GM23338 (cell line): ENCODE measurements at regions not wholly inside any gene's neighbourhood (a gene's known extent, or its start where the extent isn't known, plus 50 kb on each side); places are given as distances from the start of the nearest gene placed in this dataset.
"Not testable (repeated sequence)": the region's sequence is repeated elsewhere in the genome, so short reads cannot be mapped to it uniquely, and the experiment has no call there.

ENCODE experiments used
- ATAC-seq: fragments of 200-7000 bp; cut with Tn5 transposase; 3 replicates; pipeline ENCODE4 v1.9.1; 2020
- DNase-seq: peaks from one replicate; pipeline ENCODE4 v3.0.0-alpha.2; 2015; ENCODE audit warnings: low spot score
- H2AFZ ChIP-seq: fragments of 200-600 bp; sonication (generic); 2 replicates; pipeline ENCODE4 v1.8.0; 2016; ENCODE audit warnings: antibody characterized with exemption, mild to moderate bottlenecking, moderate library complexity
- H3F3A ChIP-seq: fragments of 200-600 bp; sonication (generic); replicated peaks from 2 replicates; pipeline ENCODE4 v1.8.0; 2017; ENCODE audit warnings: antibody characterized with exemption, mixed run types, low read depth
- H3K27ac ChIP-seq: fragments of 200-600 bp; sonication (generic); 2 replicates; pipeline ENCODE4 v1.6.1; 2016; ENCODE audit warnings: low read depth
- H3K27me3 ChIP-seq: fragments of 200-600 bp; sonication (generic); 2 replicates; pipeline ENCODE4 v1.8.0; 2016; ENCODE audit warnings: mild to moderate bottlenecking, mixed run types, moderate library complexity; ENCODE audit not compliant: insufficient read depth
- H3K36me3 ChIP-seq: fragments of 200-600 bp; sonication (generic); 2 replicates; pipeline ENCODE4 v1.8.0; 2016; ENCODE audit warnings: mild to moderate bottlenecking; ENCODE audit not compliant: insufficient read depth
- H3K4me1 ChIP-seq: fragments of 200-600 bp; sonication (generic); 2 replicates; pipeline ENCODE4 v1.8.0; 2016; ENCODE audit warnings: mild to moderate bottlenecking, moderate library complexity; ENCODE audit not compliant: insufficient read depth
- H3K4me2 ChIP-seq: fragments of 200-600 bp; sonication (generic); 2 replicates; pipeline ENCODE4 v1.7.1; 2017; ENCODE audit warnings: mixed run types
- H3K4me3 ChIP-seq: fragments of 200-600 bp; sonication (generic); 2 replicates; pipeline ENCODE4 v1.6.1; 2016; ENCODE audit warnings: mixed run types
- H3K79me2 ChIP-seq: fragments of 200-600 bp; sonication (generic); replicated peaks from 2 replicates; pipeline ENCODE4 v1.8.0; 2017; ENCODE audit warnings: mild to moderate bottlenecking; ENCODE audit not compliant: insufficient read depth
- H3K9me2 ChIP-seq: fragments of 200-600 bp; sonication (generic); 2 replicates; pipeline ENCODE4 v1.8.0; 2017; ENCODE audit not compliant: insufficient read depth
- H4K20me1 ChIP-seq: fragments of 200-600 bp; sonication (generic); replicated peaks from 2 replicates; pipeline ENCODE4 v1.8.0; 2017; ENCODE audit warnings: mild to moderate bottlenecking; ENCODE audit not compliant: insufficient read depth
- H3K27ac Mint-ChIP-seq: 2 replicates; pipeline ENCODE4 v1.8.0; 2020; ENCODE audit warnings: inconsistent platforms, mild to moderate bottlenecking, moderate library complexity, mixed read lengths
- H3K27me3 Mint-ChIP-seq: 3 replicates; pipeline ENCODE4 v1.8.0; 2022; ENCODE audit warnings: low read depth, mild to moderate bottlenecking, moderate library complexity, mixed read lengths, inconsistent platforms; ENCODE audit not compliant: insufficient read depth, poor library complexity
- H3K36me3 Mint-ChIP-seq: 3 replicates; pipeline ENCODE4 v1.8.0; 2021; ENCODE audit warnings: low read depth, mild to moderate bottlenecking, inconsistent platforms, moderate library complexity, mixed read lengths
- H3K4me1 Mint-ChIP-seq: 3 replicates; pipeline ENCODE4 v1.8.0; 2020; ENCODE audit warnings: mild to moderate bottlenecking, inconsistent platforms, mixed read lengths
- H3K4me3 Mint-ChIP-seq: 3 replicates; pipeline ENCODE4 v1.8.0; 2021; ENCODE audit warnings: moderate library complexity, mild to moderate bottlenecking, inconsistent platforms, mixed read lengths
- H3K9me3 Mint-ChIP-seq: 3 replicates; pipeline ENCODE4 v1.8.0; 2020; ENCODE audit warnings: moderate library complexity, mild to moderate bottlenecking, inconsistent platforms, mixed read lengths

DNA sequence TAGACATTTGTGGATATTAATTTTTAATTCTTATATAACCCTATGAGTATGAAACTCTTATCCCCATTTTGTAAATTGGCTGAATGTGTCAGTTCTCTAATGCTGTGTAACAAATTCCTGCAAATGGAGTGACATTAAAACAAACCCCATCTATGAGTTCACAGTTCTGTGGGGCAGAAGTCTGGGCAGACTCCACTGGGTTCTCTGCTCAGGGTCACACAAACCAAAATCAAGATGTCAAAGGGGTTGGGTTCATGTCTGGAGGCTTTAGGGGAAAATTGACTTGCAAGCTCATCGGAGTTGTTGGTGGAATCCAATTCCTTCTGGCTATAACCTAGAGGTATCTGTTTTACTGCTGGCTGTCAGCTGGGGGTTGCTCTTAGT is 301.6 kb upstream of the PLGLB2 start:
- H3K36me3 ChIP-seq, H3K9me3 Mint-ChIP-seq, H3K9me2 ChIP-seq, H3K27me3 Mint-ChIP-seq, DNase-seq, H3K27ac ChIP-seq, H3K4me1 Mint-ChIP-seq, H3F3A ChIP-seq, H4K20me1 ChIP-seq, H3K27ac Mint-ChIP-seq, H3K79me2 ChIP-seq, ATAC-seq, H3K27me3 ChIP-seq, H2AFZ ChIP-seq, H3K36me3 Mint-ChIP-seq, H3K4me1 ChIP-seq, H3K4me2 ChIP-seq, H3K4me3 ChIP-seq, H3K4me3 Mint-ChIP-seq: not testable (repeated sequence)

DNA sequence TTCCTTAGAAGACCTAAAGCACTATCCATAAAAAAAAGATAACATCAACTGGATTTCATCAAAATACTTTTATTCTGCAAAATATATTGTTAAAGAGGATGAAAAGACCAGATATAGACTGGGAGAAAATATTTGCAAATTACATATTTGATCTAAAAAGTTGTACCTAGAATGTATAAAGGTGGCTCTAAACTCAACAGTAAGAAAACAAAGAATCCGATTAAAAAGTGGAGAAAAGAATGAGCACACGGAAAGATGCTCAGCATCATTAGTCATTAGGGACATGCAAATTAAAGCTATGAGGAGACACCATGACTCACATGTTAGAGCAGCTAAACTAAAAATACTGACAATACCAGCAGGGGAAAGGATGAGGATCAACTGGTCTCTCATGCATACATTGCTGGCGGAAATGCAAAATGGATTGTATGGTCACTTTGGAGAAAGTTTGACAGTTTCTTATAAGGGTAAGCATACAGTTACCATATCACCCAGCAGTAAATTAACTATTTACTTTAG is 298.4 kb upstream of the PLGLB2 start:
- H3K4me2 ChIP-seq, DNase-seq, H3K36me3 Mint-ChIP-seq, H3K79me2 ChIP-seq, ATAC-seq, H3K4me3 Mint-ChIP-seq, H3K4me1 Mint-ChIP-seq, H3K4me3 ChIP-seq, H3K9me2 ChIP-seq, H3K27ac Mint-ChIP-seq, H4K20me1 ChIP-seq, H2AFZ ChIP-seq, H3K27me3 Mint-ChIP-seq, H3K27ac ChIP-seq, H3K9me3 Mint-ChIP-seq, H3K27me3 ChIP-seq, H3K4me1 ChIP-seq, H3F3A ChIP-seq, H3K36me3 ChIP-seq: not testable (repeated sequence)

DNA sequence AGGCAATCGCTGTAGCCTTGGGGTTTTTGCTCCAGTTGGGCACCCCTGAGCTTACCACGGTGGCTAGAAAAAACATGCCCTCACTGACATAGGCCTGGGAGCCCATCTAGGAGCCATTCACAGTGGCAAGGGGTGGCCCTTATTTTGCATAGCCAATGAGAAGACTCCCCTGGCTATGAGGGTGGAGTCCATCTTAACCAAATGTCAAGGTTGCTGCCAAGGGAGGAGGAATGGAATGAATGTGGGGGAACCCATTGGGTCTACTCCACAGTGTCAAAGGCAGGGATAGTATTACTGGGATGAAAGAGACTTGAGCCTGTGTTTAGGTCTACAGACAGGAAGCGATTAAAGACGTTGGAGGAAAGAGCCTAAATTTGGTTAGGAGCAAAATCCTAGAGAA is 295.7 kb upstream of the PLGLB2 start:
- DNase-seq, H3K4me3 ChIP-seq, H3K27ac Mint-ChIP-seq, H3K4me3 Mint-ChIP-seq, H3K4me2 ChIP-seq, H3K27me3 ChIP-seq, H3K9me2 ChIP-seq, H3K79me2 ChIP-seq, ATAC-seq, H3K36me3 ChIP-seq, H3K4me1 ChIP-seq, H3K27ac ChIP-seq, H3K27me3 Mint-ChIP-seq, H3K9me3 Mint-ChIP-seq, H3K36me3 Mint-ChIP-seq, H4K20me1 ChIP-seq, H3F3A ChIP-seq, H3K4me1 Mint-ChIP-seq, H2AFZ ChIP-seq: not testable (repeated sequence)

DNA sequence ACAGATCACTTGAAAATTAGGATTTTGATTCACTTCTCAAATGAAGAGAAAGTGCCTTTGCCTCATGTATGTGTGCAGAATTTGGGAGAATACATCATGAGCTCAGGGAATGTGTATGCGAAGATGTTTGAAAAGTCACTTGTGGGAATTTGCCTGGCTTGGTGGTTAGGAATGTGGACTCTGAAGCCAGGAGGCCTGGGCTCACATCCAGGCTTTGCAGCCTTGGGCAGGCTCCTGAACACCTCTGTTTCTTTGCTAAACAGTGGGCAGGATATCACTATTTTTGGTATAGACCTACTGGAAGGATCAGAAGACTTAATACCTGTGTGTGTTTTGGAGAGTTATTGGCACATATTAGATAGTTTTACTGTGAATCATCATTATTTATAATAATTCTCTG is 295.0 kb upstream of the PLGLB2 start:
- H3K27me3 ChIP-seq, H3K27ac ChIP-seq, H3K27ac Mint-ChIP-seq, H3K4me3 ChIP-seq, DNase-seq, H3F3A ChIP-seq, H3K27me3 Mint-ChIP-seq, ATAC-seq, H3K36me3 ChIP-seq, H3K4me1 Mint-ChIP-seq, H2AFZ ChIP-seq, H3K79me2 ChIP-seq, H4K20me1 ChIP-seq, H3K4me2 ChIP-seq, H3K4me3 Mint-ChIP-seq, H3K9me2 ChIP-seq, H3K36me3 Mint-ChIP-seq, H3K9me3 Mint-ChIP-seq, H3K4me1 ChIP-seq: not testable (repeated sequence)

DNA sequence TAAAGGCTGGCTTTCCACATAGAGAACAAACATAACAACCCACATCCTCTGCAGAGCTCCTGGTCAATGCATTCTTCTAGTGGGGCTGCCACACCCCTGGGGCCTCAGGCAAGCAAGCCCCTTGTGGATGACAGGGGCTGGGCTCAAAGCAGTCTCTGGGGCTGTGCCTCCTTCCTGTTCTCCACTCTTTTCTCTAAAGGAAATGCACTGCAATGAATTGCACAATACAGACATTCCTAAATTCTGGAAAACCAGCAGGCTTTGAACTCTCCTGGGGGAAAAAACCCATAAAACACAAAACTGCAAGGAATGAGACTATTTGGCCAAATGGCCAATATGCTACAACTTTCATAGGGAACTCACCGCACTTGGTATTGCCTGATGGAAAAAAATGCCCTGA is 293.9 kb upstream of the PLGLB2 start:
- H3K9me2 ChIP-seq, H3K4me3 ChIP-seq, H3K4me2 ChIP-seq, H3K36me3 ChIP-seq, H3K79me2 ChIP-seq, H3K27me3 Mint-ChIP-seq, H3K27ac Mint-ChIP-seq, H3K36me3 Mint-ChIP-seq, H3K27ac ChIP-seq, H2AFZ ChIP-seq, H3K9me3 Mint-ChIP-seq, H3F3A ChIP-seq, DNase-seq, H4K20me1 ChIP-seq, H3K27me3 ChIP-seq, H3K4me1 Mint-ChIP-seq, H3K4me3 Mint-ChIP-seq, H3K4me1 ChIP-seq: not testable (repeated sequence)
- peak; percentile 34 for ATAC-seq

DNA sequence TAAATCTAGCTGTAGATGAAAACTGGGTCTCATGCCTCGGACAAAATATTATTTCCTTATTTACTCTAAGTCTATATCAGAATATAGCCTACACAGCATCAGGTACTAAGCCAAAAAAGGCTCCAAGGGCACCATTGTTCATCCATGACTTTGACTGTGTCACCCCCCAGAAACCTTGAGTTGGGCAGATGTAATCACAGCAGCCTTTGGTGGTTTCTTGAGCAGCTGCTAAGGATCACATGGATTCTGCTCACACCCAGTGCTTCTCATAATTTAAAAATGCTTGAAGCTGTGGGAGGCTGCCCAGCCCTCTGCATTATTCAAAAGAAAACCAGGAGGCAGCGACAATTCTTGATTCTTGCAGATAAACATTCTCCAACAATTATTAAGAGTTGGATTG is 293.5 kb upstream of the PLGLB2 start:
- not testable (repeated sequence) for H3K27me3 Mint-ChIP-seq, H3K36me3 ChIP-seq, H3K27ac Mint-ChIP-seq, H3K27ac ChIP-seq, H3K4me3 ChIP-seq, H3K79me2 ChIP-seq, H3K36me3 Mint-ChIP-seq, H3F3A ChIP-seq, H3K9me3 Mint-ChIP-seq, H3K27me3 ChIP-seq, H3K4me1 Mint-ChIP-seq, H3K4me3 Mint-ChIP-seq, ATAC-seq, H3K4me2 ChIP-seq, H3K4me1 ChIP-seq, H3K9me2 ChIP-seq, H2AFZ ChIP-seq, H4K20me1 ChIP-seq, DNase-seq

DNA sequence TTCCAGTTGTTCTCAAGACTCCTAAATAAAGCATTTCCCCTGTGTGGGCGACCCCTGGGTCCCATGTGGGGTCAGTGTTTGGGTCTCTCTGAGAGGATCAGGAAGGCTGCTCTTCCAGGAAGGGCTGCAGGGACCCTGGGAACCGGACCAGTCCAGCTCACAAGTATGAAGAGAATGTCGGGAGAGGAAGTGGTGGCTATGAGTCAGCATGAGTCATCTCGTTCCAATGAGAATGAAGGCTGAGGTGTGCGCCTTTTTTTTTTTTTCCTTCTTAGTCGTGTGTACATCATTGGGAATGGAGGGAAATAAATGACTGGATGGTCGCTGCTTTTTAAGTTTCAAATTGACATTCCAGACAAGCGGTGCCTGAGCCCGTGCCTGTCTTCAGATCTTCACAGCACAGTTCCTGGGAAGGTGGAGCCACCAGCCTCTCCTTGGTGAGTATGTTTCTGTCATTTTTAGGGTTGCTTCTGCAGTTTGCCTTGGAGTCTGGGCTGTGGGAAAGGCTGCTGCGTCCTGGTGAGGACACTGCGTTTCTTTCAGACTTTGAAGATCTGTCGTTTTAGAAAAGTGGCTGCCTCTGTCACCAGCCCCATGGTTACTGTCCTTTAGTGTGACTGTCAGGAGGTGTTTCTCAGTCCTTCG is 292.6 kb upstream of the PLGLB2 start:
- H3K27ac ChIP-seq, H3K79me2 ChIP-seq, H3K36me3 ChIP-seq, H3K4me1 Mint-ChIP-seq, H3K9me2 ChIP-seq, H3K9me3 Mint-ChIP-seq, H3K27ac Mint-ChIP-seq, H3F3A ChIP-seq, H3K27me3 ChIP-seq, DNase-seq, H4K20me1 ChIP-seq, H2AFZ ChIP-seq, H3K36me3 Mint-ChIP-seq, H3K4me1 ChIP-seq, H3K27me3 Mint-ChIP-seq, H3K4me3 Mint-ChIP-seq: not testable (repeated sequence)
- Histone ChIP-seq H3K4me2 (peak overlapping the region; percentile 57; the same call in 1 of the 2 replicates), H3K4me3 (0 out of 2 replicates have a peak overlapping the region, but pooled peaks have one; percentile 26)
- ATAC-seq: peak; percentile 93
